ENCODE measurements at regions not wholly inside any gene's neighbourhood (a gene's known extent, or its start where the extent isn't known, plus 50 kb on each side); places are given as distances from the start of the nearest gene placed in this dataset.
"Not testable (repeated sequence)": the region's sequence is repeated elsewhere in the genome, so short reads cannot be mapped to it uniquely, and the experiment has no call there.

GRCh38 chr2:66251573-66251972 is 183.4 kb upstream of the MEIS1 start:
- DNase-seq (ENCODE audit: low read depth in 4 of 4, low spot score in 3 of 4): no peak

- DNase-seq (ENCODE audit: low read depth in 4 of 4, low spot score in 3 of 4): not testable (repeated sequence)
Observed at GRCh38 chr2:66249089-66249488, 185.8 kb upstream of the MEIS1 start.

DNA sequence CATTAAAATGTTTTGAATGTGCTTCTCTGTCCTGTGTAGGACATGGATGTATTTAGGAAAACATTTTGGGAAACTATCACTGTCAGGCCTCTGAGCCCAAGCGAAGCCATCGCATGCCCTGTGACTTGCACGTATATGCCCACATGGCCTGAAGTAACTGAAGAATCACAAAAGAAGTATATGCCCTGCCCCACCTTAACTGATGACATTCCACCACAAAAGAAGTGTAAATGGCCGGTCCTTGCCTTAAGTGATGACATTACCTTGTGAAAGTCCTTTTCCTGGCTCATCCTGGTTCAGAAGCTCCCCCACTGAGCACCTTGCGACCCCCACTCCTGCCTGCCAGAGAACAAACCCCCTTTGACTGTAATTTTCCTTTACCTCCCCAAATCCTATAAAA is 191.1 kb upstream of the MEIS1 start:
- not testable (repeated sequence) for DNase-seq (ENCODE audit: low read depth in 4 of 4, low spot score in 3 of 4)

GRCh38 chr2:66242888-66243287 is 192.0 kb upstream of the MEIS1 start:
- DNase-seq (ENCODE audit: low read depth in 4 of 4, low spot score in 3 of 4): not testable (repeated sequence)

GRCh38 chr2:66242099-66242789 is 192.7 kb upstream of the MEIS1 start:
- DNase-seq (ENCODE audit: low read depth in 4 of 4, low spot score in 3 of 4): no peak

DNA sequence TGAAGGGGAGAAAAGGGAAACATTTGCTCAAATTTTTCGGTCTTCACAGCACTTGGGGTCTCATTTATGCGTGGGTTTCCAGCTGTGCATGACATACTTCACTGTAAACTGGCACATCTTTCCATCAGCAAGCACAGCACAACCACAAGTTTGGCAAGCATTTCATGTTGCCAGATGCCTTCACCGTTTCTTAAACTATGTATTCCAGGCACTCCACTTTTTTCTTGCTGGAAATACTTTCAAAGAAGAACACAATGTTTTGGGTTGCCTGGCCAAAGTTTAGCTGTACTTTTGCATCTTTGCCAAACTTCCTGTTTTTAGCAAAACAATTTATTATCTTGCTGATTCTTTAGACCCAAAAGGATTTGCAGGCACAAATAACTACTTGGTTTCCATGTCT is 194.6 kb upstream of the MEIS1 start:
- DNase-seq (ENCODE audit: low read depth in 4 of 4, low spot score in 3 of 4): no peak

- no peak for DNase-seq (ENCODE audit: low read depth in 4 of 4, low spot score in 3 of 4)
Observed at GRCh38 chr2:66239655-66240054, 195.3 kb upstream of the MEIS1 start.

DNA sequence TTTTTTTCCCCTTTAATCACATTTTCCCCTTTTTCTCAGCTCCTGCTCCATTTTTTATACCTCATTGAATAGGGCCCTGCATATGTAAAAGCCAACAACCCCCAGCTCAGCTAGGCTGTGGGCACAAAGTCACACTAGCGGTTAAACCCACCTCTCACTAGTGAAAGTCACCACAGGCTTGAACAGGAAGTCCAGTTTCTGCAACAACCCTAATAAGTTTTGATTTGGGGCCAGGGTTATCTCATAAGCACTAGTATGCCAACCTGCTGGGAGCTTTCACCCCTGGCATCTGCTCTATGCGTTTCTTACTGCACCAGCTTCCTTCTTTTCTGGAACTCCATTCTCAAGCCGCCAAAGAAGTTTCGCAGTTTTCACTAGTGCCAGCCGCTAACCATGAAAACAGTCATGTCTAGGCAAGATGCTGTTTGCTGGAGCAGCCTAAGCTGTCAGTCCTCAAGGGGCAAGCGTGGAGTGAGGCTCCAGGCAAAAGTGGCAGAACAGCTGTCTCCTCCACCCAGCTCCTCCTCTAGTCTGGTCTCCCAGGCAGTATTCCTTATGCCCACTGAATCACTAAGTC is 197.0 kb upstream of the MEIS1 start:
- no peak for DNase-seq (ENCODE audit: low read depth in 4 of 4, low spot score in 3 of 4)

DNA sequence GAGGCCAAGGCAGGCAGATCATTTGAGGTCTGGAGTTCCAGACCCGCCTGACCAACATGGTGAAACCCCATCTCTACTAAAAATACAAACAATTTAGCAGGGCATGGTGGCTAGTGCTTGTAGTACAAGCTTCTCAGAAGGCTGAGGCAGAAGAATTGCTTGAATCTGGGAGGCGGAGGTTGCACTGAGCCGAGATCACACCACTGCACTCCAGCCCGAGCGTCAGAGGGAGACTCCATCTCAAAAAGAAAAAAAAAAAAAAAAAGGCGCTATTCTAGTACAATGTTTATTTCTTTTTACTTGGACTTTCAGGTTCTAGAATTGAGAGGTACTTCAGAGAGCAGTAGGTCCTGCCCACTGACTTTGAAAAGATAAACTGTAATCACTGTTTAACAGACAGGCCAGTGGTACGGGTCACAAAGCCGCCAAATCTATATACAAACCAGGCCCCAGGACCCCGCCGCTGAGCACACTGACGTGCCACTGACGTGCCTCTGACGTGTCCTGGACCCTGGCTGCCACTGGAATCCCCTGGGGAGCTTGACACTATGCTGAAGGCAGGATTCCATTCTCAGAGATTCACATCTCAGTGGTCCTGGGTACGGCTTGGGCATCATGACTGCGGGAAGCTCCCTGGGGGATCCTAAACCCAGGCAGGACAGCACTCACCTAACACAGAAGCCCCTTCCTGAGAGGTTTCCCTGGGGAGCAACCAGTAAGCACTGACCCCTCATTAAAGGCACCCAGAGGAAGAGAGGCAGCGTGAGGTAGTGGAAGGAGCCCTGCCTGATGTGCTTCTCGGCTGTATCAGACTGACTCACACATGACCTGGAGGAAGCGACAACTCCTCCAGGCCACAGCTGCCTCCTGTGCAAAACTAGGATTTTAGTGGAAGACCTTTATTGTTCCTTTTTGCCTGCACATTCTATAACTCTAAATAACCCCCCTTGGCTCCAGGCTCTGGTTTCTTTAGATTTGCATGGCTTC is 197.8 kb upstream of the MEIS1 start:
- no peak for DNase-seq (ENCODE audit: low read depth in 4 of 4, low spot score in 3 of 4)

DNA sequence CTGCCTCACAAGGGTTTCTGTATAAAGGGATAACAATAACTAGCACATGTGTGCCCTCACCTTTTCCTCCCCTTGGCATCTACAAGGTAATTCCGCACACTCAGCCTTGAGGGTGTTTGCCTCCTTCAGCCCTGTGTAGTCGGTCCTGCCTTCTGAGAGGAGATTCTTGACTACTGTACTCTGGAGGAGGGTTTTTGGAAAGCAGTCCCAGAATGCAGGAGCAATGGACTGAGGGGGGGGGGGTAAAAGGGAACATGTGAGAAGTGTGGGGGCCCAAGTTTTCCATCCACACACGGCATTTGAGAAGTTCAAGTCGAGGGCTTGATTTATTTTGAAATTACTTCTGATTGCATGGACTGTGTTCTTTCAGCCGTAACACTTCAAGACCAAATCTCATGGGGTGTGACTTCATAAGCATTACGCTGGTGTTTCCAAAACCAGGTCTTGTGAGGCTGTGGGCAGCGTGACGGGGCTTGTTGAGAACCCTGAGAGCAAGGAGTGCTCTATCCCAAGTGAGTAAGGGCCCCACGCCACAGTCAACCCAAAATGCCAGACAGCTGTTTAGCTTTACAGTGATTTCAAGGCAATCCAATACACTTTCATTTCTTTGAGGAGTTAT is 198.7 kb upstream of the MEIS1 start:
- no peak for DNase-seq (ENCODE audit: low read depth in 4 of 4, low spot score in 3 of 4)

- no peak for DNase-seq (ENCODE audit: low read depth in 4 of 4, low spot score in 3 of 4)
Observed at GRCh38 chr2:66235428-66235827, 199.5 kb upstream of the MEIS1 start.

DNA sequence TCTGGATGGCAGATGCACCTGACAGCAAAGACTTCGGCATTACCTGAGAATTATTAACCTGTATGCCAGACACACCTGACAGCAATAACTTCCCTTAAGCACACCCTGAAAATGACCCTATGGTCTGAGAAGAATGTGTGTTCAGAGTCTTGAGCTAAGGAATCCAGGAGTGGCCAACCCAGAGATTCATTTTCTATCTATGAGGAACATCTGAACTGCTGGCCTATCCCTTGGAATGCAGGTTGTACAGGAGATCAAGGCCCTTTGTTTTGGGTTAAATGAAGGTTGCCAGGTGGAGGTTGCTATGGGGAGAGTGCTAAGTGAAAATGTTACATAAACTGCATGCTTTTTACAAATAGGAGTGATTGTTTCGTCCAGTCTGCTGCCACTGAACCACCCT is 200.9 kb upstream of the MEIS1 start:
- no peak for DNase-seq (ENCODE audit: low read depth in 4 of 4, low spot score in 3 of 4)

DNA sequence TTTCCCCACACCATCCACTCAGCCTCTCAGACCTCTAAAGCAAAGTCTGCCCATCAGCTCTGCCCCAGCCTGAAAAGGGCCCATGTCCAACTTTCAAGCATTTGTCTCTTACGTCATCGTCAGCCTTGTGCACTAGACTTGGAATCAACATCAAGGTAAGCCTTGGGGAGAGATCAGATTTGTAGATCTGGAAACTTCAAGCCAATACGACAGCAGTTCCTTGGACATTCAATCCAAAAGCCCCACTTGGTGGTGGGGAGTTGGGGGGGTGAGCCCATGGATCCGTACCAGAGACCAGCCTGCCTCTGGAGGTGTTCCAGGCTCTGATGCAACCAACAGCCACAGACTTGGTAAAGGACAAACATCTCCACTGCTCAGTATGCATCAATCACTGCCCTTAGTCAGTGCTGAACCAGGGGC is 206.8 kb upstream of the MEIS1 start:
- DNase-seq (ENCODE audit: low read depth in 4 of 4, low spot score in 3 of 4): no peak

- DNase-seq (ENCODE audit: low read depth in 4 of 4, low spot score in 3 of 4): no peak
Observed at GRCh38 chr2:66217039-66217585, 217.8 kb upstream of the MEIS1 start.

- DNase-seq (ENCODE audit: low read depth in 4 of 4, low spot score in 3 of 4): no peak
Observed at GRCh38 chr2:66212749-66213148, 222.2 kb upstream of the MEIS1 start.

DNA sequence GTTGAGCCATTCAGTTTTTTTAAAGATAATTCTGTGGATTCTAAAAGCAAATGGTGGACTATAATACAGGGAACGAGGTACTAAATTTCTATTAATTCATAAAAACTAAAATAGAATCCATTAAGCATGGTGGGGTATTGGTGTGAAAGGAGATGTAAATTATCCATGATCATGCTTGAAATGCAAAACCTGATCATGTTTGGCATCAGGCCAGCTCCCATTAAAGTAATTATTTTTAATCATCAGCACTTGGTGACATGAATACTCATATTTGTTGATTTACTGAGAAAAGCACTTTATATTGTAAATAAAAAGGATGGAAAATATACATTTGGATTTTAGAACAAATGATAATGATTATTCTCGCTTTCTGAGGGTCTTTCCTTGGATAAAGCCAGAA is 232.3 kb upstream of the MEIS1 start:
- no peak for DNase-seq (ENCODE audit: low read depth in 4 of 4, low spot score in 3 of 4)

DNA sequence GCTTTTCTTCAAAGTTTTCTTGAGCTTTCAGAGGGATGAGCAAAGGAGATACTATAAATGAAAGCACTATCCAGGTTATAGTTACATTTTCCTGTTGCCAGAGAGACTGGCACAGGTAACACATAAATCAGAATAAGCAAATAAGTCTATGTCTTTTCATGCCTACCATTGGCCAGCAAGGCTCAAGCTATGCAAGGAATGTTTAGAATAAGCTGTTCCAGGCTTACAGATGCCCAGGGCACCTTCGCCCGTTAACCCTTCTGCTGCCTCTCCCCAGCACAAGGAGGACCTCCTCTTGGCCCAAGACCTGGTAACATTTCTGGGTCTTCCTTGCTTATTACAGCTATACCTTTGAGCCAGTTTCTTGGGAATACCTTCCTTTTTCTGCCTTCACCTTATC is 233.7 kb upstream of the MEIS1 start:
- no peak for DNase-seq (ENCODE audit: low read depth in 4 of 4, low spot score in 3 of 4)

DNA sequence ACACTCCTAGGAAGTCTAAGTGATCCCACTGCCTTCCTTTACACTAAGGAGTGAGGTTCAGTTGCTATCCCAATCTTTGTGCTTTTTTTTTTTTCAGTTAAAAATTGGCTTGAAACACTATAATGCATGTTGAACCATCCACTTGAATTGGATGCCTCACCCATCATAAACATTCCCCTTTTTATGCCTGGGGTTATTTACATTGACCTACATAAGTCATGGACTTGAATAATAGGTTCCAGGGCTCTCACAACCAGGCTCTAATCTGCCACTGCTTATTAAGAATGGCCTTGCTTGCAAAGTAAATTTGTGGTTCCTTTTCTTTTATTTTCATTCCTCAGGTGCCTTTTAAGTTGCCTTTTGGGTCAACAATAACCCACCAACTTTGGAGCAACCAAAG is 236.1 kb upstream of the MEIS1 start:
- DNase-seq (ENCODE audit: low read depth in 4 of 4, low spot score in 3 of 4): no peak

GRCh38 chr2:66192888-66193287 is 242.0 kb upstream of the MEIS1 start:
- DNase-seq (ENCODE audit: low read depth in 4 of 4, low spot score in 3 of 4): no peak

DNA sequence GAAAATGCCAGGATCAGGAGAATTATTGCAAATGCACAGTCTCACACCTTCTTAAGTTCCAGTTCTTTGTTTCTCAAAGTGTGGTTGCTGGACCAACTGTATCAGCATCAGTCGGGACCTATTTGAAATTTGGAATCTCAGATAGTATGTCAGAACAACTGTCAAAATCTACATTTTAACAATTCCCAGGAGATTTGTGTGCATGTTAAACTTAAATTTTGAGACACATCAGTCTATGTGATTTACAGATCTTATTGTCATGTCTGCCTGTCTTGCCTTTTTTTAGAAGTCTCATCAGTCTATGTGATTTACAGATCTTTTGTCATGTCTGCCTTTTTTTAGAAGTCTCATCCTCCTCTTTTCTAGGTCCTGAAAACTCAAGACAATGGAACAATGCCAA is 243.6 kb upstream of the MEIS1 start:
- DNase-seq (ENCODE audit: low read depth in 4 of 4, low spot score in 3 of 4): no peak

DNA sequence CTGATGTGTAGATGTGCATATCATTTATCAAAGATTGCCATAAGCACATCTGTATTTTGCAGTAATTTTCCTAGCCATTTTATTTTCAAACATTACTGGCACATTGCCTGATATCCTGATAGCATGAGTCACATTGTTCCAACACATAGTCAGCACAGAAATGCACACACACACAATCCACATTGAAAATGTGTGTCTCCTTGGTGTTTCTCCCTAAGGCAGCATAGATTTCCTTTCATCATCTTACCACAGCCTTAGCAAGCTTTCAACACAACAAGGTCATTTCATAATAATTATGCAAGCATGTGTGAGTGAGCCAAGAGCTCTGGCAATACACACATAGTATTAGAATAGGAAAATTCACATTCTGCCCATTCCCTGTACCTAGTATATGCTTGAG is 245.4 kb upstream of the MEIS1 start:
- DNase-seq (ENCODE audit: low read depth in 4 of 4, low spot score in 3 of 4): no peak
